ENCODE measurements at regions not wholly inside any gene's neighbourhood (a gene's known extent, or its start where the extent isn't known, plus 50 kb on each side); places are given as distances from the start of the nearest gene placed in this dataset.

DNA sequence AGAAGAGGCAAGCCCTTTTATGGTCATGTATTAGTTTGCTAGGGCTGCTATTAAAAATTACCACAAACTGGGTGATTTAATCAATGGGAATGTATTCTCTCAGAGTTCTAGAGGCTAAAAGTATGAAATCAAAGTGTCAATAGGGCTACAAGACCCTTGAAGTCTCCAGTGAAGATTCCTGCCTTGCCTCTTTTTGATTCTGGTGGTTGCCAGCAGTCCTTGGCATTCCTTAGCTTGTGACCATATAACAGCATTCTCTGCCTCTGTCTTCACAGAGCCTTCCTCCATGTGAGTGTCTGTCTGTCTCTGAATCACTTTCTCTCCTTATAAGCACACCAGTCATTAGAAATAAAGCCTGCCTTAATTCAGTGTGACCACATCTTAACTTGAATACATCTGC lies 282.7 kb downstream of the KCNN2 start:
- H3K4me2 ChIP-seq (replicated peaks; ENCODE audit: extremely low read depth, low read length, poor library complexity, severe bottlenecking) = no peak overlapping the region
- intact Hi-C loops (cut with micrococcal nuclease) = no loop called here
- no peak overlapping the region for H3K9ac ChIP-seq (ENCODE audit: insufficient read depth, low read length, poor library complexity, severe bottlenecking)
- no peak for DNase-seq
- H3K79me2 ChIP-seq (ENCODE audit: insufficient read depth, low read length) = no peaks in the 10 kb centered on the region
- no peaks in the 10 kb centered on the region for H3K4me1 ChIP-seq (ENCODE audit: control insufficient read depth in 1 of 2, insufficient read depth in 2 of 2, low read length in 2 of 2)
- Mint-ChIP-seq H3K9me3 (peaks cover 3 to 9% (median 5%) of the 10 kb centered on the region in 7 donors), H3K27me3 (ENCODE audit: low read depth in 3 of 3) (no peaks in the 10 kb centered on the region), H3K27ac (no peak overlapping the region), H3K4me1 (no peaks in the 10 kb centered on the region), H3K36me3 (no peaks in the 10 kb centered on the region), H3K4me3 (no peak overlapping the region)
- no peak overlapping the region for H3K27ac ChIP-seq (ENCODE audit: low read depth in 1 of 2, low read length in 2 of 2)
- H3K36me3 ChIP-seq (replicated peaks in 1 of 2; ENCODE audit: control insufficient read depth in 1 of 2, insufficient read depth in 2 of 2, low read length in 2 of 2) = no peaks in the 10 kb centered on the region
- peaks cover 0 to 4% of the 10 kb centered on the region in 2 donors for H3K9me3 ChIP-seq (replicated peaks in 1 of 2; ENCODE audit: control insufficient read depth in 1 of 2, insufficient read depth in 1 of 2, low read length in 2 of 2)
- no peak overlapping the region for H2AFZ ChIP-seq (ENCODE audit: insufficient read depth, low read depth, low read length, poor library complexity, severe bottlenecking)
- H3K4me3 ChIP-seq (replicated peaks in 1 of 3; ENCODE audit: low read depth in 2 of 3, low read length in 3 of 3) = no peak overlapping the region
- TF ChIP-seq CTCF (IDR thresholded peaks at IDR 0.05) = no peak
- no peaks in the 10 kb centered on the region for H3K27me3 ChIP-seq (ENCODE audit: control insufficient read depth in 2 of 2, insufficient read depth in 2 of 2, low read length in 2 of 2)
- no peaks in the 10 kb centered on the region for H4K20me1 ChIP-seq (ENCODE audit: insufficient read depth, low read length)

- Mint-ChIP-seq H3K4me1 (no peaks in the 10 kb centered on the region), H3K4me3 (no peak overlapping the region), H3K27me3 (ENCODE audit: low read depth in 3 of 3) (no peaks in the 10 kb centered on the region), H3K9me3 (peaks cover 0 to 3% (median 0%) of the 10 kb centered on the region in 7 donors), H3K36me3 (no peaks in the 10 kb centered on the region), H3K27ac (no peak overlapping the region)
- Histone ChIP-seq H2AFZ (ENCODE audit: insufficient read depth, low read depth, low read length, poor library complexity, severe bottlenecking) (no peak overlapping the region), H3K9me3 (replicated peaks in 1 of 2; ENCODE audit: control insufficient read depth in 1 of 2, insufficient read depth in 1 of 2, low read length in 2 of 2) (peaks cover 0 to 6% of the 10 kb centered on the region in 2 donors), H3K79me2 (ENCODE audit: insufficient read depth, low read length) (no peaks in the 10 kb centered on the region), H3K4me1 (ENCODE audit: control insufficient read depth in 1 of 2, insufficient read depth in 2 of 2, low read length in 2 of 2) (no peaks in the 10 kb centered on the region), H3K9ac (ENCODE audit: insufficient read depth, low read length, poor library complexity, severe bottlenecking) (no peak overlapping the region), H3K4me3 (replicated peaks in 1 of 3; ENCODE audit: low read depth in 2 of 3, low read length in 3 of 3) (no peak overlapping the region), H3K4me2 (replicated peaks; ENCODE audit: extremely low read depth, low read length, poor library complexity, severe bottlenecking) (no peak overlapping the region), H3K27me3 (ENCODE audit: control insufficient read depth in 2 of 2, insufficient read depth in 2 of 2, low read length in 2 of 2) (no peaks in the 10 kb centered on the region), H4K20me1 (ENCODE audit: insufficient read depth, low read length) (no peaks in the 10 kb centered on the region), H3K36me3 (replicated peaks in 1 of 2; ENCODE audit: control insufficient read depth in 1 of 2, insufficient read depth in 2 of 2, low read length in 2 of 2) (no peaks in the 10 kb centered on the region), H3K27ac (ENCODE audit: low read depth in 1 of 2, low read length in 2 of 2) (no peak overlapping the region)
- intact Hi-C loops (cut with micrococcal nuclease) = no loop called here
- TF ChIP-seq CTCF (IDR thresholded peaks at IDR 0.05) = no peak
- no peak for DNase-seq
- WGBS (ENCODE audit: insufficient coverage) = no CpG with 5 or more reads among the region's 3 CpGs
Observed at GRCh38 chr5:114636271-114636670, 274.4 kb downstream of the KCNN2 start.
